CD14-positive monocyte (primary cell): ENCODE measurements at regions not wholly inside any gene's neighbourhood (a gene's known extent, or its start where the extent isn't known, plus 50 kb on each side); places are given as distances from the start of the nearest gene placed in this dataset.

Source experiments
- DNase-seq, 3 donors: peaks; one replicate each; pipeline ENCODE4 v3.0.0-alpha.2; 2011 to 2022
- H2AFZ ChIP-seq: 2 replicates; pipeline ENCODE4 v1.6.0; 2012; ENCODE audit warnings: mild to moderate bottlenecking, low read depth, low read length, inconsistent platforms; ENCODE audit not compliant: insufficient read depth, poor library complexity, severe bottlenecking
- H3K27ac ChIP-seq, 2 donors: 1 replicate in 1 of 2; 2 replicates in 1 of 2; pipeline ENCODE4 v1.5.1; 2012 to 2013; ENCODE audit warnings: low read length in 2 of 2, control low read depth in 1 of 2, inconsistent platforms in 1 of 2, low read depth in 1 of 2, mild to moderate bottlenecking in 1 of 2
- H3K27me3 ChIP-seq, 2 donors: one replicate each; pipeline versions ENCODE4 v1.6.0 to v1.6.1; 2011 to 2013; ENCODE audit warnings: low read length in 2 of 2; ENCODE audit not compliant: control insufficient read depth in 2 of 2, insufficient read depth in 2 of 2
- H3K36me3 ChIP-seq, 2 donors: replicated peaks in 1 of 2; 1 replicate in 1 of 2; 2 replicates in 1 of 2; pipeline versions ENCODE4 v1.5.1 to v1.6.1; 2012 to 2013; ENCODE audit warnings: low read length in 2 of 2, control low read depth in 1 of 2, inconsistent platforms in 1 of 2, mild to moderate bottlenecking in 1 of 2; ENCODE audit not compliant: insufficient read depth in 2 of 2, control insufficient read depth in 1 of 2
- H3K4me1 ChIP-seq, 2 donors: 1 replicate in 1 of 2; 2 replicates in 1 of 2; pipeline versions ENCODE4 v1.5.1 to v1.6.1; 2012 to 2013; ENCODE audit warnings: low read length in 2 of 2, control low read depth in 1 of 2, inconsistent platforms in 1 of 2, mild to moderate bottlenecking in 1 of 2, moderate library complexity in 1 of 2; ENCODE audit not compliant: insufficient read depth in 2 of 2, control insufficient read depth in 1 of 2
- H3K4me2 ChIP-seq: replicated peaks from 2 replicates; pipeline ENCODE3; 2012; ENCODE audit warnings: low read length, moderate library complexity, mild to moderate bottlenecking; ENCODE audit not compliant: poor library complexity, severe bottlenecking; ENCODE audit errors: extremely low read depth
- H3K4me3 ChIP-seq, 3 experiments: fragments of 200-600 bp in 1 of 3; sonication (generic) in 1 of 3; replicated peaks in 1 of 3; 1 replicate in 2 of 3; 2 replicates in 1 of 3; pipeline ENCODE4 v1.5.1; 2011 to 2013; ENCODE audit warnings: low read length in 3 of 3, mild to moderate bottlenecking in 3 of 3, control low read depth in 2 of 3, low read depth in 2 of 3, inconsistent platforms in 1 of 3, moderate library complexity in 1 of 3
- H3K79me2 ChIP-seq: 2 replicates; pipeline ENCODE4 v1.6.0; 2012; ENCODE audit warnings: mild to moderate bottlenecking, control low read depth, inconsistent platforms, low read length, moderate library complexity; ENCODE audit not compliant: insufficient read depth
- H3K9ac ChIP-seq: 2 replicates; pipeline ENCODE4 v1.6.0; 2017; ENCODE audit warnings: low read length, mild to moderate bottlenecking; ENCODE audit not compliant: insufficient read depth, poor library complexity, severe bottlenecking
- H3K9me3 ChIP-seq, 2 donors: replicated peaks in 1 of 2; 1 replicate in 1 of 2; 2 replicates in 1 of 2; pipeline versions ENCODE4 v1.5.1 to v1.6.1; 2012 to 2013; ENCODE audit warnings: low read length in 2 of 2, control low read depth in 1 of 2; ENCODE audit not compliant: control insufficient read depth in 1 of 2, insufficient read depth in 1 of 2
- H4K20me1 ChIP-seq: 2 replicates; pipeline ENCODE4 v1.6.0; 2012; ENCODE audit warnings: mild to moderate bottlenecking, low read length, control low read depth, moderate library complexity; ENCODE audit not compliant: insufficient read depth
- H3K27ac Mint-ChIP-seq, 7 donors: one replicate each; pipeline ENCODE4 v1.8.0; 2020; ENCODE audit warnings: mild to moderate bottlenecking in 7 of 7, mixed read lengths in 7 of 7, moderate library complexity in 6 of 7, inconsistent platforms in 2 of 7
- H3K27me3 Mint-ChIP-seq, 3 donors: one replicate each; pipeline ENCODE4 v1.8.0; 2021 to 2022; ENCODE audit warnings: low read depth in 3 of 3, mild to moderate bottlenecking in 3 of 3, mixed read lengths in 3 of 3, moderate library complexity in 3 of 3, inconsistent platforms in 1 of 3
- H3K36me3 Mint-ChIP-seq, 2 donors: one replicate each; pipeline ENCODE4 v1.8.0; 2020; ENCODE audit warnings: mixed read lengths in 2 of 2, inconsistent platforms in 1 of 2, mild to moderate bottlenecking in 1 of 2
- H3K4me1 Mint-ChIP-seq: one replicate; pipeline ENCODE4 v1.8.0; 2020; ENCODE audit warnings: mild to moderate bottlenecking, mixed read lengths
- H3K4me3 Mint-ChIP-seq, 2 donors: one replicate each; pipeline ENCODE4 v1.8.0; 2020; ENCODE audit warnings: mild to moderate bottlenecking in 2 of 2, mixed read lengths in 2 of 2, moderate library complexity in 1 of 2
- H3K9me3 Mint-ChIP-seq, 7 donors: one replicate each; pipeline ENCODE4 v1.8.0; 2020 to 2022; ENCODE audit warnings: mixed read lengths in 7 of 7, mild to moderate bottlenecking in 6 of 7, moderate library complexity in 6 of 7, inconsistent platforms in 2 of 7
- WGBS: methylation state at CpG from one replicate; pipeline ENCODE4 v1.1.5; 2013; ENCODE audit warnings: missing lambda C conversion rate; ENCODE audit not compliant: insufficient coverage; 5-methylcytosine and 5-hydroxymethylcytosine counted together
- intact Hi-C, 2 donors: fragments of 100-400 bp; cut with micrococcal nuclease; formaldehyde crosslinking; loops; one replicate each; pipeline versions ENCODE4 v1.15.0 to v1.15.1; 2023
- TF ChIP-seq, protein P1 (sequence below): fragments of 200-600 bp; IDR thresholded peaks from one replicate; pipeline ENCODE4 v1.8.0; 2022; ENCODE audit warnings: antibody characterized with exemption, mild to moderate bottlenecking

DNA sequence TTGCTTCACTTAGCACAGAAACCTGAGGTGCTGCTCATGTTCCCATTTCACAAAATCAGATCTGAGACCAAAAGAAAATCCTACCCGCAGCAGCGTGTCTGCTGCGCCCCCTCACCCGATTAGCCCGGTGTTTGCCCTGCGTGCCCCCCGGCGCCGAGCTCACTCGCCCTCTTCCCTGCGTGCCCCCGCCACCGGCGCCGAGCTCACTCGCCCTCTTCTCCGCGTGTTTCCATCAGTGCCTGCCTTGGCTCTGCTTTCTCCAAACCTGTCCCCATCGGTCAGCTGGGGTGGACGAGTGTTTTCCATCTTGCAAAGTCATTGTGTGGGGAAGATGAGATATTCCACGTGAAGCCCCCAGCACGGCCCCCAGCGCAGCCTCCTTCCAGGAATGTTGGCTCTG lies 225.3 kb upstream of the PITRM1 start:
- DNase-seq, result no peak
- Histone ChIP-seq H3K9ac (no peak overlapping the region), H2AFZ (no peak overlapping the region), H3K27ac (no peak overlapping the region), H3K9me3 (peaks cover 0 to 4% of the 10 kb centered on the region in 2 donors), H3K79me2 (no peaks in the 10 kb centered on the region), H3K4me1 (no peaks in the 10 kb centered on the region), H4K20me1 (no peaks in the 10 kb centered on the region), H3K4me2 (no peak overlapping the region), H3K4me3 (no peak overlapping the region), H3K27me3 (no peaks in the 10 kb centered on the region), H3K36me3 (no peaks in the 10 kb centered on the region)
- TF ChIP-seq, protein P1, sequence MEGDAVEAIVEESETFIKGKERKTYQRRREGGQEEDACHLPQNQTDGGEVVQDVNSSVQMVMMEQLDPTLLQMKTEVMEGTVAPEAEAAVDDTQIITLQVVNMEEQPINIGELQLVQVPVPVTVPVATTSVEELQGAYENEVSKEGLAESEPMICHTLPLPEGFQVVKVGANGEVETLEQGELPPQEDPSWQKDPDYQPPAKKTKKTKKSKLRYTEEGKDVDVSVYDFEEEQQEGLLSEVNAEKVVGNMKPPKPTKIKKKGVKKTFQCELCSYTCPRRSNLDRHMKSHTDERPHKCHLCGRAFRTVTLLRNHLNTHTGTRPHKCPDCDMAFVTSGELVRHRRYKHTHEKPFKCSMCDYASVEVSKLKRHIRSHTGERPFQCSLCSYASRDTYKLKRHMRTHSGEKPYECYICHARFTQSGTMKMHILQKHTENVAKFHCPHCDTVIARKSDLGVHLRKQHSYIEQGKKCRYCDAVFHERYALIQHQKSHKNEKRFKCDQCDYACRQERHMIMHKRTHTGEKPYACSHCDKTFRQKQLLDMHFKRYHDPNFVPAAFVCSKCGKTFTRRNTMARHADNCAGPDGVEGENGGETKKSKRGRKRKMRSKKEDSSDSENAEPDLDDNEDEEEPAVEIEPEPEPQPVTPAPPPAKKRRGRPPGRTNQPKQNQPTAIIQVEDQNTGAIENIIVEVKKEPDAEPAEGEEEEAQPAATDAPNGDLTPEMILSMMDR, result no peak
- Mint-ChIP-seq H3K9me3 (peaks cover 2 to 8% (median 3%) of the 10 kb centered on the region in 7 donors), H3K27ac (no peak overlapping the region), H3K36me3 (no peaks in the 10 kb centered on the region), H3K27me3 (peaks cover 3 to 5% (median 4%) of the 10 kb centered on the region in 3 donors), H3K4me1 (no peaks in the 10 kb centered on the region), H3K4me3 (no peak overlapping the region)
- intact Hi-C loops, result no loop called here
- 96% methylated on average over 23 of the region's 23 CpGs for WGBS

DNA sequence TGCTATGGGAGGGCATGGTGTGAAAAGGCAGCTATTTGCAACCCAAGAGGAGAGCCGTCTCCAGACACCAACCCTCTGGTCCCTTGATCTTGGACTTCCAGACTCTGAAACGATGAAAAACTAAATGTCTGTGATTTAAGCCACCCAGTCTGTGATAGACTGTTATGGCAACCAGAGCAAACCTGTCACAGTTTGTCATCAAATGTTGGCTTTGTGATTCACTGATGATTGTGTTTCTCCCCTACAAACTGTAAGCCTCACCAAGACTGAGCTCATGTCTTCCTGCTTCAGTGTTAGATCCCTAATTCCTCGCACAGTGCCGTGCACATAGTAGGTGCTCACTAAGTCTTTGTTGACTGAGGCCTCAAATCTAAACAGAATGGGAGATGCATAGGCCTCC lies 224.6 kb upstream of the PITRM1 start:
- Histone ChIP-seq H3K4me2 (no peak overlapping the region), H2AFZ (no peak overlapping the region), H3K4me3 (no peak overlapping the region), H3K9ac (no peak overlapping the region), H3K27me3 (no peaks in the 10 kb centered on the region), H3K4me1 (no peaks in the 10 kb centered on the region), H3K36me3 (no peaks in the 10 kb centered on the region), H4K20me1 (no peaks in the 10 kb centered on the region), H3K79me2 (no peaks in the 10 kb centered on the region), H3K27ac (no peak overlapping the region), H3K9me3 (peaks cover 0 to 4% of the 10 kb centered on the region in 2 donors)
- Mint-ChIP-seq H3K4me1 (no peaks in the 10 kb centered on the region), H3K4me3 (no peak overlapping the region), H3K36me3 (no peaks in the 10 kb centered on the region), H3K9me3 (peaks cover 2 to 8% (median 3%) of the 10 kb centered on the region in 7 donors), H3K27ac (no peak overlapping the region), H3K27me3 (peaks cover 3 to 5% (median 4%) of the 10 kb centered on the region in 3 donors)
- DNase-seq, result no peak
- intact Hi-C loops, result no loop called here
- WGBS, result 100% methylated on average over 4 of the region's 4 CpGs
- TF ChIP-seq, protein P1, result no peak
